Heart left ventricle (tissue), 16 donors: ENCODE measurements at regions not wholly inside any gene's neighbourhood (a gene's known extent, or its start where the extent isn't known, plus 50 kb on each side); places are given as distances from the start of the nearest gene placed in this dataset.

ENCODE experiments used
- ATAC-seq, 4 donors: fragments of 200-7000 bp; cut with Tn5 transposase; one replicate each; pipeline ENCODE4 v1.9.1; 2020 to 2022; ENCODE audit warnings: moderate library complexity in 4 of 4, mild to moderate bottlenecking in 3 of 4, moderate number of reproducible peaks in 1 of 4
- DNase-seq, 5 donors: peaks; one replicate each; pipeline ENCODE4 v3.0.0-alpha.2; 2020
- H3K27ac ChIP-seq, 12 donors: fragments of 200-600 bp; sonication (generic) in 4 of 12; one replicate each; pipeline versions ENCODE4 v1.5.0 to v1.8.0; 2016 to 2022; ENCODE audit warnings: mild to moderate bottlenecking in 2 of 12
- H3K27me3 ChIP-seq, 9 donors: fragments of 200-600 bp; sonication (generic) in 2 of 9; one replicate each; pipeline versions ENCODE4 v1.5.1 to v1.8.0; 2016 to 2022; ENCODE audit warnings: mild to moderate bottlenecking in 3 of 9
- H3K36me3 ChIP-seq, 9 donors: fragments of 200-600 bp; sonication (generic) in 2 of 9; one replicate each; pipeline versions ENCODE4 v1.5.0 to v1.8.0; 2018 to 2022; ENCODE audit warnings: mild to moderate bottlenecking in 2 of 9
- H3K4me1 ChIP-seq, 12 donors: fragments of 200-600 bp; sonication (generic) in 4 of 12; one replicate each; pipeline versions ENCODE4 v1.5.0 to v1.8.0; 2016 to 2022; ENCODE audit warnings: mild to moderate bottlenecking in 3 of 12
- H3K4me3 ChIP-seq, 12 donors: fragments of 200-600 bp; sonication (generic) in 4 of 12; one replicate each; pipeline versions ENCODE4 v1.5.0 to v1.8.0; 2017 to 2022; ENCODE audit warnings: mild to moderate bottlenecking in 9 of 12, moderate library complexity in 4 of 12
- H3K9me3 ChIP-seq, 12 donors: fragments of 200-600 bp; sonication (generic) in 4 of 12; one replicate each; pipeline versions ENCODE4 v1.5.0 to v1.8.0; 2016 to 2022; ENCODE audit warnings: mild to moderate bottlenecking in 1 of 12
- POLR2A ChIP-seq, 2 donors: fragments of 450-650 bp; IDR thresholded peaks; one replicate each; pipeline ENCODE4 v1.6.1; 2017; ENCODE audit warnings: antibody characterized with exemption in 2 of 2, mild to moderate bottlenecking in 2 of 2, moderate library complexity in 2 of 2
- whole genome bisulfite sequencing, 4 donors: extraction: QIAGEN DNeasy Blood & Tissue Kit in 2 of 4; methylation state at CpG; one replicate each; pipeline versions ENCODE4 v1.1.5 to v1.1.7; 2013 to 2018; 5-methylcytosine and 5-hydroxymethylcytosine counted together
- intact Hi-C, 10 donors: fragments of 100-400 bp; cut with DNase I; formaldehyde crosslinking; loops; one replicate each; pipeline versions ENCODE4 v1.11.1 to v1.14.2; 2022
- TF ChIP-seq, protein P1 (sequence below), 12 donors: fragments of 200-600 bp; sonication (generic) in 4 of 12; IDR thresholded peaks; one replicate each; pipeline versions ENCODE4 v1.5.0 to v1.8.0; 2018 to 2022; ENCODE audit warnings: antibody characterized with exemption in 12 of 12, mild to moderate bottlenecking in 5 of 12
- donor health status: ischemic (EF 13 %, LVEDD 7.1; RV severe dilation, severe dysfunction).
- donor health status: healthy with polysubstance abuse.
- donor health status: DM: no; HTN: yes; CAD: no.
- donor health status: DM: no; HTN: no; CAD: no.
- donor health status: ischemic (EF 25% LVEDD 6.9; RV normal size, moderate dysfunction).
- donor health status: ischemic (EF 25% LVEDD 5.7; RV mildly dilated, moderate dysfunction).
- donor health status: healthy.
- donor health status: DM: yes; HTN: yes; CAD: no.
- donor health status: ischemic (EF 35%, LVEDD 5.7; RV mildly dilated, moderate dysfunction).
- donor health status: nonischemic (EF 11% LVEDD 7.7; RV severe dilation, severe dysfunction).
- donor health status: DM: yes; HTN: yes; CAD: no.
- donor health status: PGD.
- donor health status: ischemic (EF 29% LVEDD 5.4; RV normal size, mild dysfunction).
- donor health status: nonischemic (EF 23%, LVEDD 6.1; RV moderate dilation, normal function).

DNA sequence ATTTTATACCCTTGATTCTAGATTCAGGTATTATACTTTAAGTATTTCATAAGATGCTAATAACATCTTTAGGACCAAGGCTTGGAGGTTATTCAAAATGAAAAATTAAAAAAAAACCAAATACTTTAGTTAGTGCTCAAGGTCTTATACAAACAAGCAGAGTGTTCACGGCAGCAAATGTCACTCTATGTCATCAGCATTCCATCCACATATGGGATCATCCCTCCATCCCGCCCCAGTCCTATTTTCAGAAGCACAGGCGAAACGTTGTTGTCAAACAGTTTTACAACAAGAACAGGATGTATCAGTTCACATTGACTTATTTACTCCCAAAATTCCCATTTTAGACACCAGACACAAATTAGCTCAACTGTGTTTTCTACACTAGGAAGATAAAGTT, 83.7 kb downstream of the DSEL start:
- Histone ChIP-seq H3K9me3 (peaks cover 0 to 6% (median 1%) of the 10 kb centered on the region in 12 donors), H3K36me3 (no peaks in the 10 kb centered on the region), H3K4me3 (no peak overlapping the region), H3K4me1 (no peaks in the 10 kb centered on the region), H3K27ac (no peak overlapping the region), H3K27me3 (no peaks in the 10 kb centered on the region)
- no peak for DNase-seq
- TF ChIP-seq POLR2A (IDR thresholded peaks at IDR 0.05), result no peak
- TF ChIP-seq, protein P1, sequence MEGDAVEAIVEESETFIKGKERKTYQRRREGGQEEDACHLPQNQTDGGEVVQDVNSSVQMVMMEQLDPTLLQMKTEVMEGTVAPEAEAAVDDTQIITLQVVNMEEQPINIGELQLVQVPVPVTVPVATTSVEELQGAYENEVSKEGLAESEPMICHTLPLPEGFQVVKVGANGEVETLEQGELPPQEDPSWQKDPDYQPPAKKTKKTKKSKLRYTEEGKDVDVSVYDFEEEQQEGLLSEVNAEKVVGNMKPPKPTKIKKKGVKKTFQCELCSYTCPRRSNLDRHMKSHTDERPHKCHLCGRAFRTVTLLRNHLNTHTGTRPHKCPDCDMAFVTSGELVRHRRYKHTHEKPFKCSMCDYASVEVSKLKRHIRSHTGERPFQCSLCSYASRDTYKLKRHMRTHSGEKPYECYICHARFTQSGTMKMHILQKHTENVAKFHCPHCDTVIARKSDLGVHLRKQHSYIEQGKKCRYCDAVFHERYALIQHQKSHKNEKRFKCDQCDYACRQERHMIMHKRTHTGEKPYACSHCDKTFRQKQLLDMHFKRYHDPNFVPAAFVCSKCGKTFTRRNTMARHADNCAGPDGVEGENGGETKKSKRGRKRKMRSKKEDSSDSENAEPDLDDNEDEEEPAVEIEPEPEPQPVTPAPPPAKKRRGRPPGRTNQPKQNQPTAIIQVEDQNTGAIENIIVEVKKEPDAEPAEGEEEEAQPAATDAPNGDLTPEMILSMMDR (IDR thresholded peaks at IDR 0.05), result no peak
- no peak for ATAC-seq
- WGBS, 4 donors, result 49 to 70% (median 58%) methylated on average over 4 of the region's 4 CpGs
- intact Hi-C loops, result no loop called here

DNA sequence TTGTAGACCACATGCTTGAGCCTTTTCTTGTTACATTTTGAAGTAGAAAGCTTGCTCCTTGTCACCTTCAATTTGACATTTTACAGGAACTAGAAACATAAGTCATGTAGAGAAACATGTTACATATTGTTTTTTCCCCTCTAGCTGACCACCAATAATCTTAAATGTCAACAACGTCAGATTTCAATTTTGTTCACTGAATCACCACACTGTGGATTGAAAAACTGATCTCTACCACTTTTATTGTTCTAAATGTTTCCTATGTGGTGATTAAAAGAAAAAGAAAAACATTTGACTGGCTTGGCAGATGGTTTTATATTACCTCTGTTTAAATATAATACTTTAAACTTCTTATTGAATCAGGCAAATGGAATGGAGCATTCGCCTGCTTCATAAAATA, 87.7 kb downstream of the DSEL start:
- TF ChIP-seq, protein P1 (IDR thresholded peaks at IDR 0.05), result no peak
- no peak for TF ChIP-seq POLR2A (IDR thresholded peaks at IDR 0.05)
- H3K9me3 ChIP-seq, result peaks cover 0 to 6% (median 0%) of the 10 kb centered on the region in 12 donors
- no peak overlapping the region for H3K27ac ChIP-seq
- intact Hi-C loops, result no loop called here
- H3K4me1 ChIP-seq, result no peaks in the 10 kb centered on the region
- WGBS, 4 donors, result 70 to 81% (median 80%) methylated on average over 2 of the region's 2 CpGs
- no peak for ATAC-seq
- no peaks in the 10 kb centered on the region for H3K36me3 ChIP-seq
- H3K4me3 ChIP-seq, result no peak overlapping the region
- no peak for DNase-seq
- H3K27me3 ChIP-seq, result no peaks in the 10 kb centered on the region

DNA sequence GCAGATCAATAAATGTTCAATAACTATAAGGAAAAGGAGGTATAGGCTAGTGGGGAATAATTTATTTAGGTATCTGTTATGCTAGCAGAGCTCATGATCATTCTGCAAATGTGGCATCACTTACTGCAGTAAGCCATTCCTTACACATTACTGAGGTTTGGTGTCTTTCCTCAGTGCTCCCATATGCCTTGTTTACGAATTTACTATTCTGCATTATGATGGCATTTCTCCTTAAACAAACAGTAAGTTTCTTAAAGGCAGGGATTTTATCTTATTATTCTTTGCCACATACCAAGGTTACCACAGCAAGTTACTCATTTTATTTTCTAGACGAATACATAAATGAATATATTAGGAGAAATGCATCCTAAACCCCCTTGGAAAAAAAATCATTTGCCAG, 88.4 kb downstream of the DSEL start:
- Histone ChIP-seq H3K9me3 (peaks cover 0 to 6% (median 0%) of the 10 kb centered on the region in 12 donors), H3K4me3 (no peak overlapping the region), H3K36me3 (no peaks in the 10 kb centered on the region), H3K4me1 (no peaks in the 10 kb centered on the region), H3K27me3 (no peaks in the 10 kb centered on the region), H3K27ac (no peak overlapping the region)
- intact Hi-C loops, result no loop called here
- WGBS, 4 donors, result 72 to 82% (median 75%) methylated on average over 2 of the region's 2 CpGs
- no peak for ATAC-seq
- no peak for DNase-seq
- TF ChIP-seq POLR2A (IDR thresholded peaks at IDR 0.05), result no peak
- TF ChIP-seq, protein P1 (IDR thresholded peaks at IDR 0.05), result no peak

DNA sequence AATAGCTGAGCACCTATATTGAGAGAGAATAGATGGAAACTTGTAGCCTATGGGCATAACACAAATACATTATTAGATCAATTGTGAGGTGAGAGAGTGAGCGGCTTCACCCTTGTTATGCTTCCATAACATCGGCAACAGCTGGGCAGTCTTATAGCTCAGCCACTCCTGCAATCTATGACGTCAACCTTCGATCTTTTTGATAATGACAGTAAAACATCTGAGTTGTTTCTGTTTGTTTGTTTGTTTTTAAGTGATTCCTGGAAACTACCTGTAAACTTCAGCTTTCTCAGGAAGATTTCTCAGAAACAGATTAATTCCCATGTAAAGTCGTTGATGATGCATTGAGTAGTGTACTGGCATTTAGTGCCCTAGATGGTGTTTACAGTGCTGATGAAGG, 90.0 kb downstream of the DSEL start:
- TF ChIP-seq, protein P1 (IDR thresholded peaks at IDR 0.05), result no peak
- TF ChIP-seq POLR2A (IDR thresholded peaks at IDR 0.05), result no peak
- Histone ChIP-seq H3K4me3 (no peak overlapping the region), H3K4me1 (no peaks in the 10 kb centered on the region), H3K27ac (no peak overlapping the region), H3K36me3 (no peaks in the 10 kb centered on the region), H3K9me3 (peaks cover 0 to 6% (median 0%) of the 10 kb centered on the region in 12 donors), H3K27me3 (no peaks in the 10 kb centered on the region)
- 74 to 85% (median 80%) methylated on average over 5 of the region's 5 CpGs for WGBS, 4 donors
- DNase-seq, result no peak
- intact Hi-C loops, result no loop called here
- ATAC-seq, result no peak
